HEK293T (cell line): ENCODE measurements at regions not wholly inside any gene's neighbourhood (a gene's known extent, or its start where the extent isn't known, plus 50 kb on each side); places are given as distances from the start of the nearest gene placed in this dataset.
"Not testable (repeated sequence)": the region's sequence is repeated elsewhere in the genome, so short reads cannot be mapped to it uniquely, and the experiment has no call there.

Source experiments
- CTCF ChIA-PET: fragments of 350-600 bp; formaldehyde crosslinking; extraction: SDS; loops from one replicate; lab custom pipeline; 2021; ENCODE audit warnings: antibody characterized with exemption, inconsistent platforms; lab: Yijun Ruan, JAX
- POLR2A ChIA-PET: fragments of 350-600 bp; formaldehyde crosslinking; extraction: SDS; loops from one replicate; lab custom pipeline; 2020; ENCODE audit warnings: antibody characterized with exemption, inconsistent platforms; lab: Yijun Ruan, JAX
- DNase-seq: peaks from one replicate; pipeline ENCODE4 v3.0.0; 2012; ENCODE audit warnings: mixed read lengths; ENCODE audit errors: extremely low spot score
- ARNT ChIP-seq: fragments of 450-650 bp; IDR thresholded peaks from 2 replicates; pipeline ENCODE4 v1.6.1; 2017; ENCODE audit warnings: mild to moderate bottlenecking
- BHLHE40 ChIP-seq: fragments of 450-650 bp; IDR thresholded peaks from 2 replicates; pipeline ENCODE4 v1.6.1; 2016; ENCODE audit warnings: mild to moderate bottlenecking, moderate library complexity, borderline replicate concordance
- CTBP1 ChIP-seq: fragments of 450-650 bp; IDR thresholded peaks from 2 replicates; pipeline ENCODE4 v1.6.1; 2016; ENCODE audit warnings: borderline replicate concordance
- ELF4 ChIP-seq: fragments of 450-650 bp; IDR thresholded peaks from 2 replicates; pipeline ENCODE4 v1.6.1; 2017; ENCODE audit warnings: antibody characterized with exemption
- FOXA1 ChIP-seq: fragments of 450-650 bp; IDR thresholded peaks from 2 replicates; pipeline ENCODE4 v1.6.1; 2016; ENCODE audit warnings: mild to moderate bottlenecking
- FOXK2 ChIP-seq: fragments of 450-650 bp; IDR thresholded peaks from 2 replicates; pipeline ENCODE4 v1.6.1; 2016; ENCODE audit warnings: mild to moderate bottlenecking
- FOXM1 ChIP-seq: fragments of 450-650 bp; IDR thresholded peaks from 2 replicates; pipeline ENCODE4 v1.6.1; 2017; ENCODE audit warnings: mild to moderate bottlenecking, borderline replicate concordance
- HDGF ChIP-seq: fragments of 450-650 bp; IDR thresholded peaks from 2 replicates; pipeline ENCODE4 v1.6.1; 2017; ENCODE audit warnings: antibody characterized with exemption, borderline replicate concordance
- L3MBTL2 ChIP-seq: fragments of 450-650 bp; conservative IDR thresholded peaks from 2 replicates; pipeline ENCODE4 v1.6.1; 2016; ENCODE audit warnings: mild to moderate bottlenecking
- LEF1 ChIP-seq: fragments of 450-650 bp; IDR thresholded peaks from 2 replicates; pipeline ENCODE4 v1.6.1; 2017; ENCODE audit warnings: mild to moderate bottlenecking, borderline replicate concordance
- NFRKB ChIP-seq: fragments of 450-650 bp; IDR thresholded peaks from 2 replicates; pipeline ENCODE4 v1.6.1; 2016; ENCODE audit warnings: mild to moderate bottlenecking, moderate library complexity
- PKNOX1 ChIP-seq: fragments of 450-650 bp; IDR thresholded peaks from 2 replicates; pipeline ENCODE4 v1.6.1; 2016
- SP1 ChIP-seq: fragments of 450-650 bp; IDR thresholded peaks from 2 replicates; pipeline ENCODE4 v1.6.1; 2017
- SUZ12 ChIP-seq: fragments of 450-650 bp; IDR thresholded peaks from 2 replicates; pipeline ENCODE4 v1.6.1; 2016; ENCODE audit warnings: mild to moderate bottlenecking
- TARDBP ChIP-seq: fragments of 450-650 bp; IDR thresholded peaks from 2 replicates; pipeline ENCODE4 v1.6.1; 2016
- ZNF384 ChIP-seq: fragments of 450-650 bp; IDR thresholded peaks from 2 replicates; pipeline ENCODE4 v1.6.1; 2016

DNA sequence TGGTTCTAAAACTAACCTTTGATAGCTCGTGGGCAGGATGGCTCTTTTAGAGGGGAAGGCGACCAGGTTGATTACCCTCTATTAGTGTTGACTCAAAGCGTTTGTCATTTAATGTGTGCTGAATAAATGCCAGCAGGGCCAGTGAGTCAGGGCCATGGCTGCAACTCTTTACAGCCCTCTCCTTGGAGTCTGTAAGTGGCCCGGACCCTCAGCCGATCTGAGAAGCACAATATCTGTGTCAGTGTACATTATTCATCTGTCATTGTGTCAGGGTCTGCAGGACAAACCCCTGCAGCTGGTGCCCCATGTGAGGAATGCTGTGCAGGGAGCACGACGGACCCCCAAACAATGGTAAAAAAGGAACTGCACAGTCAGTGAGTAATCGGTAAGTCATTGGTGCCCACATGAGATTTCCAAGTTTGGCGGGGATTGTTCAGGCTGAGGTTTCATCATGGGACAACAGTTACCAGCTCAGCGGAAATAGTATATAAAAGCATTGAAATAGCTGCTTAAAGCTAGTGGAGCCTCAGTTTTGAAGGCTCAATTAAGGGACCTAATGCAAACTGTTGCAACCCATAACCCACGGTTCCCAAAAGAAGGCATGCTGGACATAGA lies 139.1 kb downstream of the ZNF675 start:
- TF ChIP-seq ARNT (no peak), NFRKB (no peak), PKNOX1 (no peak), L3MBTL2 (no peak), HDGF (no peak), LEF1 (no peak), CTBP1 (no peak), SP1 (no peak), FOXK2 (no peak), TARDBP (no peak), FOXA1 (no peak), FOXM1 (no peak), ELF4 (no peak), BHLHE40 (no peak), ZNF384 (no peak), SUZ12 (no peak)
- ChIA-PET CTCF (no interaction called here), POLR2A (no interaction called here)
- no peak for DNase-seq

- ChIA-PET POLR2A (no interaction called here), CTCF (no interaction called here)
- no peak for DNase-seq
- TF ChIP-seq CTBP1 (no peak), LEF1 (no peak), SP1 (no peak), ARNT (no peak), ELF4 (no peak), FOXM1 (no peak), BHLHE40 (no peak), SUZ12 (no peak), ZNF384 (no peak), HDGF (no peak), PKNOX1 (no peak)
Observed at GRCh38 chr19:23547156-23547555, 139.9 kb downstream of the ZNF675 start.

DNA sequence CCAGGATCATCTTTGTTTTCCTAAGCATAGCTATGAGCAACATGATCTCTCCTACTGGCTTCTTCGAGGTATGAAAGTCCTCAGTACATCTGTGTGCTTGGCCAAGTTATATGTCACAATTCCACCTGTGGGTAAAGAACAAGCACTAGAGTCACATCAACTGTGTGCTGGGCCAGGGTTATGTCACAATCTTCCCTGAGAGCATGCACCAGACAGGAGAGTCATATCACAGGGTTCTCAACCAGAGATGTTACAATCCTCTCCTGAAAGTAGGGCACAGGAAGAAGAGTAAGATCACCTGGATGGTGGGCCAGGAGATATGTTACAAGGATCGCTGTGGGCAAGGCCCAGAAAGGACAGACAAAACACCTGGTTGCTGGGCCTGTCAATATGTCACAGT lies 143.7 kb downstream of the ZNF675 start:
- no peak for DNase-seq
- TF ChIP-seq ELF4, result no peak
- TF ChIP-seq PKNOX1, result no peak
- TF ChIP-seq TARDBP, result no peak
- TF ChIP-seq BHLHE40, result no peak
- no peak for TF ChIP-seq L3MBTL2
- TF ChIP-seq FOXM1, result no peak
- TF ChIP-seq SP1, result no peak
- no peak for TF ChIP-seq NFRKB
- no peak for TF ChIP-seq FOXK2
- POLR2A ChIA-PET, result no interaction called here
- CTCF ChIA-PET, result no interaction called here

GRCh38 chr19:23542562-23542961 lies 144.4 kb downstream of the ZNF675 start:
- CTCF ChIA-PET, result no interaction called here
- TF ChIP-seq ELF4, result no peak
- no peak for TF ChIP-seq SP1
- no peak for TF ChIP-seq HDGF
- TF ChIP-seq NFRKB, result no peak
- no peak for TF ChIP-seq ARNT
- no peak for TF ChIP-seq SUZ12
- TF ChIP-seq BHLHE40, result no peak
- no peak for TF ChIP-seq FOXM1
- no peak for TF ChIP-seq FOXK2
- no peak for TF ChIP-seq PKNOX1
- no peak for TF ChIP-seq FOXA1
- POLR2A ChIA-PET, result no interaction called here
- DNase-seq, result no peak

- CTCF ChIA-PET, result no interaction called here
- no peak for TF ChIP-seq FOXM1
- no peak for TF ChIP-seq SP1
- no peak for TF ChIP-seq ARNT
- no peak for TF ChIP-seq L3MBTL2
- no peak for TF ChIP-seq PKNOX1
- no peak for TF ChIP-seq ELF4
- TF ChIP-seq HDGF, result no peak
- DNase-seq, result no peak
- POLR2A ChIA-PET, result no interaction called here
Observed at GRCh38 chr19:23541991-23542390, 145.0 kb downstream of the ZNF675 start.

GRCh38 chr19:23540180-23540579 lies 144.9 kb upstream of the ZNF91 start:
- DNase-seq, POLR2A ChIA-PET, CTCF ChIA-PET: not testable (repeated sequence)
